ENCODE measurements at regions not wholly inside any gene's neighbourhood (a gene's known extent, or its start where the extent isn't known, plus 50 kb on each side); places are given as distances from the start of the nearest gene placed in this dataset.

DNA sequence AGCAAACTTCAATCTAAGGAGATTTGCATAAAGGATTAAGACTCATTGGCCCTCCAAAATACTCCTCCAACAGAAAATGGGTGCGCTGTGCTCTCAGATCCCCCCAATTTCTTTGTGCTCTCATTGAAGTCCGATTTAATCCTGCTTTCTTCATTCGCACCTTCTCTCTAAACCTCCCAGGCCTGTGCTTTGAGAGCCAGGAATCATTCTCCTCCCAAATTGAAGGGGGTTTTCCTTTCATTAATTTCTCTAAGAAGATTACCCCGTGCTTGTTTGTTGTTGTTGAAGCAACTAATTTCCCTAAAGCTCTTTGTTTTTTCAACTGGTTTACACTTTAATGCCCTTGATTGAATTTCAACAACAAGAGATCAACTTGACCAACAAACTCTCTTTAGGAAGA is 304.2 kb upstream of the IRX3 start:
- TF ChIP-seq EP300 (IDR thresholded peaks at IDR 0.05) (no peak), POLR2A (IDR thresholded peaks at IDR 0.05) (no peak)
- TF ChIP-seq, protein P1, sequence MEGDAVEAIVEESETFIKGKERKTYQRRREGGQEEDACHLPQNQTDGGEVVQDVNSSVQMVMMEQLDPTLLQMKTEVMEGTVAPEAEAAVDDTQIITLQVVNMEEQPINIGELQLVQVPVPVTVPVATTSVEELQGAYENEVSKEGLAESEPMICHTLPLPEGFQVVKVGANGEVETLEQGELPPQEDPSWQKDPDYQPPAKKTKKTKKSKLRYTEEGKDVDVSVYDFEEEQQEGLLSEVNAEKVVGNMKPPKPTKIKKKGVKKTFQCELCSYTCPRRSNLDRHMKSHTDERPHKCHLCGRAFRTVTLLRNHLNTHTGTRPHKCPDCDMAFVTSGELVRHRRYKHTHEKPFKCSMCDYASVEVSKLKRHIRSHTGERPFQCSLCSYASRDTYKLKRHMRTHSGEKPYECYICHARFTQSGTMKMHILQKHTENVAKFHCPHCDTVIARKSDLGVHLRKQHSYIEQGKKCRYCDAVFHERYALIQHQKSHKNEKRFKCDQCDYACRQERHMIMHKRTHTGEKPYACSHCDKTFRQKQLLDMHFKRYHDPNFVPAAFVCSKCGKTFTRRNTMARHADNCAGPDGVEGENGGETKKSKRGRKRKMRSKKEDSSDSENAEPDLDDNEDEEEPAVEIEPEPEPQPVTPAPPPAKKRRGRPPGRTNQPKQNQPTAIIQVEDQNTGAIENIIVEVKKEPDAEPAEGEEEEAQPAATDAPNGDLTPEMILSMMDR (IDR thresholded peaks at IDR 0.05): no peak

Data from ovary (tissue), 3 donors.